Astrocyte of the hippocampus (primary cell): ENCODE measurements at regions not wholly inside any gene's neighbourhood (a gene's known extent, or its start where the extent isn't known, plus 50 kb on each side); places are given as distances from the start of the nearest gene placed in this dataset.

ENCODE experiments used
- DNase-seq: peaks from one replicate; pipeline ENCODE4 v3.0.0; 2011; ENCODE audit warnings: low read depth, low spot score

DNA sequence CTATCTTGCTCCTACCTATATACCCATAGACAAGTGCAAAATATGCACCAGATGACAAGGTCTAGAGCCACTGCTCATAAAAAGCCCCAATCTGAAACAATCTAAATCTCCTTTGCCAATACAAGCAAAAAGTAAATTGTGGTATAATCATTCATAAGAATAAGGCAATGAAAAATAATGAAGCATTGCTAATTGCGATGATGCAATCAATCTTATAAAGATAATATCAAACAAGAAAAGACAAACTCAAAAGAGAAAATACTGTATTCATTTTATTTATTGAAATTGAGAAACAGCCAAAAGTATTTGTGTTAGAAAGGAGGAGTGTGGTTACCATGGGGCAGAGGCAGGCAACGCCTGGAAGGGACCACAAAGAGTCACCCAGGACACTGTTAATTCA lies 175.9 kb upstream of the GYPC start:
- DNase-seq: no peak

DNA sequence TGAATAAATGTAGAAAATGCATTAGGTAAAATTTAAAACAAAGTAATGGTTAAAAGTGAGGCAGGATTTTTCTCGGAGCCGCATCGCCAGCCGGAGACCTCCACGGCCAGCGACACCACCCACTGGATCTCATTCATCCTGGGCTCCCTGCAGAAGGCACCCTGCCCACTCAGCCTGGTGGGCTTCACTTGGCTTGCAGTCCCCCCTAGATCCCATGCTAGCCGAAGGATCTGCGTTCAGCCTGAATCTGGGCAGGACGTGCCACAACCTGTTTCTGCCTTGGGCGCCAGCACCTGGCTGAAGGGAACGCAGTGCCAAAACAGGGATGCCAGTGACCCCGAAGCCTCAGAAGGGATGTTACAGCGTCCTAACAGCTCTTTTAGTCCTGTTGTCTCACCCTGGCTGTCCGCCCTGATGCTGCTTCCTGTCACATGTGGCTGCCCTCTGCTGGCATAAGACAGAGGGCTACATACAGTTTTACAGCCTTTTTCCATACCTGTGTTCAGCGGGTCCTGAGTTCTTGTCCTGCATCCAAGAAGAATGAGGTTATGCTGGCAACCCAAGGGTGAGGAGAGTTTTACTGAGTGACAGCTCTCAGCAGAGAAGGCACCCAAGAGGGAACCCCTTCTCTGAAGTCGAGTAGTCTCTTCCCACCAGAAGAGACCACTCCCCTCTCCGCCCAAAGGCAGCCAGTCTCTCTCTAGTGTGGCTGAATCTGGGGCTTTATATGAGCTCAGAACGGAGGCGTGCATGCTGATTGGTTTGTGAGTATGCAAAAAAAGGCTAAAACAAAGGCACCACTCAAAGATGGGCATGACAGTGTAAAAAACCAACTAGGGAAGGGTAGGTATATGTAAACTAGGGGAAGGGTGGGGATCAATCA lies 173.1 kb upstream of the GYPC start:
- no peak for DNase-seq

DNA sequence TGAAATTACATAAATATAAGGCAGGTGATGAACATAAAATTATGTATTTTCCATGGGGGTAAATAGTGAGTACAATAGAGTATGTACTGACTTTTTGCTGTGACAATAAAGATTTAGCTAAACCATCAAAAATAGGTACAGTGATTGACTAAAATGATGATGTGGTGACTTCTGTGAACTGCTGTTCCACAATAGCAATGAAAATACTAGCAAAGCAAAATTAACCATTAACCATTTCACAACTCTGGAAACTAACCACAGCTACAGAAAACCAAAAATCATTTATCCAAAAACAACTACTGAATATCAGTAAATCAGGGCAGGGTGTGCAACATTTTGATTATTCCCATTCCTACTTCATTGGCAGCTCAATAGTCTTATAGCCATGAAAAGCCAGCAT lies 161.4 kb upstream of the GYPC start:
- no peak for DNase-seq

DNA sequence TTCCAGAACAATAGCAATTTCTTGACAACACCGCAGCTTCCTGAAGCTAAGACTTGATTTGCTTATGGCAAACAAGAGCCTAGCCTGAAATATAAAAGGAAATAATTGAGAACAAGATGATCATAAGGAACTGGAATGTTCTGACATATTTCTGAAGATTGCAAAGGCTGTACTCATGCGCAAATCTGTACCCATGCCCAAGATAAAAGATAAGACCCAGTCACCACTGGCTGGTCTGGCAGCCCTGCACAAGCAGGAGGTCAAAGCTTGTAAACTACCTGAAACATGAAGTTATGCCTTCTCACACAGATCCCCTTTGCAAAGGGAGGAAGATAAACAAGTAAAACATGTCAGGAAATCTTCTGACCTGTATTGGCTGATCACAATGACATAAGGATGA lies 160.8 kb upstream of the GYPC start:
- DNase-seq: no peak

DNA sequence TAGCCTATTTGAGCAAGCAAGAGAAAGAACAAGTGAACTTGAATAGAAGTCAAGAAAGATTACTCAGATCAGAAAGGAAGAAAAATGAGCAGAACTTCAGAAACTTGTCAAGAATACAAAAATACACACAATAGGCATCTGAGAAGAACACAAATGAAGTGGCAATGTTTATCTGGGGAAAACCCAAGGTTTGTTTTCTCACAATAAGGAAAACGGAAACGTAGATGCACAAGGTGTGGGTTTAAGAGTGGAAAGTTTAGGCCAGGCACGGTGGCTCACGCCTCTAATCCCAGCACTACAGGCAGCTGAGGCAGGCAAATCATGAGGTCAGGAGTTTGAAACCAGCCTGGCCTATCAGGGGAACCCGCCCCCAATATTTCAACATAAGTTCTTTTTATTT lies 159.5 kb upstream of the GYPC start:
- DNase-seq: no peak

DNA sequence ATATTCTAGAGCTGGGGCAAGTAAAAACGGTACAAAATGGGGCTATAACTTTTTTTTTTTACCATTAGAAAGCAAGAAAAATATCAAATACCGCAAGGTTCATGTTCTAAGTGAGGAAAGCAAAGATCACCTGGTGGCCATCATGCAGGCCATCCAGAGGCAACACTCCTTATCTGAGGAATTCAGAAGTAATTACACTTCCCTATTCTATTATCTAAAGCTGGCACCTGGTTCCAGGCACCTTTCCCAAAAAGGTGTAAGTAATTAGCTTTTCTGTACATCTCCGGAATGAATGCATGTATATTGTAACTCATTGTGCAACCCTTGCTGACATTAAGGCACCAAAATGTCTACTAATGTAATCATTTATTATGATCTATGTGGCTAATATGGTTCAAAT lies 152.5 kb upstream of the GYPC start:
- no peak for DNase-seq

DNA sequence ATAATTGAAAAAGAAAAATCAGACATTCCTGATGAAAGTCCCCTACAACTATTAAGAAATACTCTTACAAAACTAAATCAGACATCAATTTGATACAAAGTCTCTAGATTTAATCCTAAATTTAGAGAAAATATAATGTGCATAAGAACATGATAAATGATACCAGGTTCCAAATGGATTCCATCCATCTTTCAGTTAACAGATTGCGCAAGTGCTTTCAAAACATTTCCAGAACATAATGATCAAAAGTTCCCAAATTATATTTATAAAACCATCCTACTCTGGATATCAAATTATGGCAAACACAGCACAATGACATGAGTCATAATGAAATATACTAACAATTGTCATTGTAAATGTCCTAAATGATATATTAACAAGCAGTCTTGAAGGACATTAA lies 151.0 kb upstream of the GYPC start:
- DNase-seq: no peak

DNA sequence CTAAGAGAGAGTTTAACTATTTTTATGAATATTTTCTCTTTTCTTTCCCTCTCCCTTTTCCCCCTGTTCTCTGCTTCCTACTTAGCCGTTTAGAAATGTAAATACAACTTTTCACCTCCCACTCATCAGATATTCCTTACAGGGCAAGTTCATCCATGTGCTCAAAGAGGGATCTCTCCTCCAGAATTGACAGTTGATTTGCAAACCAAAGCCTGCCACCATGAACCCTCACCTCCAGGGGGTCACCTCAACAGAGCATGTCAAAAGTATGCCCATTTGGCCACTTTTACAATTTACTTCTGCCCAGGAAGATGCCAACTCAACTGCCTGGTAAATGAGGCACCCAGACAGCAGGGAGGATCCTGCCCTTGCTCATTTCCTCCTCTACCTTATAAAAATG lies 149.2 kb upstream of the GYPC start:
- no peak for DNase-seq

DNA sequence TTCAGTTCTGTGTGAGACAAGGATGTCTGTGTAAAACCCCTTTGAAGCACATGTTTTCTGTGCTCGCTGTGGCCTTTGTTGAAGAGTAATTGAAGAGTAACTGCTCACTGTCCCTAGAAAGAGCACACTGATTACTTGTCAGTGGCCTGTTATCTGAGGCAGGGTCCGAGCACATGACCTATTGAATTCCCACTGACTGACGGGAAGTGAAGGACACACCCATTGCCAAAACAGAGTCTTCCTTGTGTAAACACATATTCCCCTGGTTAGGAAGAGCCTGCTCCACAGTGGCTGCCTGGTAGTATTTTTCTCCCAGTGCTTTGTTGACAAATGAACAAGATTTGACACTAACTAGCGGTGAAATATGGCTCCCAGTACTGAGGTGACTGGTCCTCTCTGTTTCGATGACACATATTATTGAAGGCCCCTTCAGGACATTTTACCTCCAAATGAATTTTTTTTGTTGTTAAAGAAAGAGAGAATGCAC lies 148.5 kb upstream of the GYPC start:
- DNase-seq: no peak

DNA sequence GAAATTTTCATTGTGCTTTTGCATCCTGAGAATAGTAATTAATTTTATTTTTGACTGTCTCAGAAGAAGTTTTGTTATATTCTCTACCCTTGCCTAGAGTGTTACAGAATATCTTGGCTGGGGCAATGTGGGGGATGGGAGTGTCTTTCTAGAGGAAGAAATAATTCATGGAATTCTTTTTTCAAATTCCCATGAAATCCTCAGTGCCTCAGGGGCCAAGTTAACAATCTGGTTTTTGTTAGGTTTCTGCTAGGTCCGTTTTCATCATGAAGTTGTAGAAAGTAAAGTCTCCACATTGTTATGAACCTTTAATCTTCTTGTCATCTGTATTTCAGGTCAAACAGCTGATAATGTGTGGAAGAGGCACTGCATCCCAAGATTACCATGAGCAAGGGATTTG lies 145.6 kb upstream of the GYPC start:
- no peak for DNase-seq

DNA sequence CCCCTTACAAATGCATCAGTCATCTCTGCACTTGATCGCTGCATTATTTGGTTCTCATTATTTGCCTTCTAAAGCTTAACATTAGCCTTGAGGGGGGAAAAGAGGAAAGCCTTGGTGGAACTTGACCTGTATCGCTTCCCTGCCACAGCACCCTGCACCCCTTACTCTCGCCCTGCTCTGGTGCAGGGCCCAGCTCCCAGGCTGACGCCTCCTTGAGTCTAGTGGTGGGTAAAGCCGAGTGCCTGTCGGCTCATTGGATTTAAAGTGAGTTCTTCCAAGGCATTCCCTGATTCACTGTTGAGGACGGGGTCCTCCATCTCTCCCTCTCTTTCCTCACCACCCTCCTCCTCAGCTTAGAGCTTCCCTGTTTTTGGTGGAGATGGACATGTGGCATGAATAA lies 145.0 kb upstream of the GYPC start:
- no peak for DNase-seq

DNA sequence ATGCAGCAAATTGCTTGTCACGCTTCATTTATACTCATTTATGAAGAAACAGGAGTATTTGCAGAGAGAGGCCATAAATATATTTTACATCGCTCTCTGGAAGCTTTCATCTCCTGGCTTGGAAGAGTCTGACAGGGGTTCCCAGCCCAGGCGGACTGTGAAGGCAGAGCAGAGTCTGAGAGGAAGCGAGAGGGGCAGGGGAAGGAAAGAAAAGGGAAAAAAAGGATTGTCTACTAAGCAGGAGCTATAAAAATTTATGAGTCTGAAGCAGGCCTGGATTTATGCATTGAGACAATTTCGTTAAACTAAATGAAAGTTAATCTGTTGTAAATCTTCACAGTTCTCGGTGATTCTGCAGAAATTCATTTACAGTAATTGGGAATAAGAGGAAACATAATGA lies 143.9 kb upstream of the GYPC start:
- no peak for DNase-seq

DNA sequence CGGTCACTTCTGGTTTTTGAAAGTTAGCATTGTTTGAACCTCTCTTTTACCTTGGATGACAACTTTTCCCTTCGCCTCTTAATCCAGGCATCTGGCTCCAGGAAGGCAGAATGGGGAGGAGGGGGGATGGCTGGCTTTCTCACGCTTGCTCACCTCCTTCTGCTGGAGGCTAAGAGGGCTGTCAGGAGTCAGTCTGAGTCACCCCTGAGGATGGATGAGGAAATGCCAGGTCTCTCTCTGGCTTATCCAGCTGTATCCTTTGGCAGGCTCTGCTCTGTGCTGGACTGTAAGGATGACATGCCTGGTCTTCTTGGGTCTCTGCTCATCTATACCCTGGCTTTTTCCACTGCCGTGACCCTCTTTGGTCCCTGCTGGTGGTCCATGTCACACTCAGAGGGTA lies 142.9 kb upstream of the GYPC start:
- DNase-seq: no peak

DNA sequence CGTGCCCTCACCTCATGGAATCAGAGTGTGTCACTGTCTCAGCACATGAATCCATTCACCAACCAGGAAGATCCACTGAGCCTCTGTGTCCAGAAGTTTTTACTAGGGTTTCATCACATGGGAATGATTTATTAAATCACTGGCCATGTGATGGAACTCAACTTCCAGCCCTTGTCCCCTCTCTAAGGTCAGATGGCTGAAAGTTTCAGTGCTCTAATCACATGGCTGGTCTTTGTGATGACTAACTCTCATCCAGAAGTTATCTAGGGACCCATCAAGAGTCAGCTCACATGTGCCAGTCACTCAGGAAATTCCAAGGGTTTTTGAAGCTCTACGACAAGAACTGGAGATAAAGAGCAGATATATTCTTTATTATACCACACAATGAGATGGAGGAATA lies 140.5 kb upstream of the GYPC start:
- no peak for DNase-seq

DNA sequence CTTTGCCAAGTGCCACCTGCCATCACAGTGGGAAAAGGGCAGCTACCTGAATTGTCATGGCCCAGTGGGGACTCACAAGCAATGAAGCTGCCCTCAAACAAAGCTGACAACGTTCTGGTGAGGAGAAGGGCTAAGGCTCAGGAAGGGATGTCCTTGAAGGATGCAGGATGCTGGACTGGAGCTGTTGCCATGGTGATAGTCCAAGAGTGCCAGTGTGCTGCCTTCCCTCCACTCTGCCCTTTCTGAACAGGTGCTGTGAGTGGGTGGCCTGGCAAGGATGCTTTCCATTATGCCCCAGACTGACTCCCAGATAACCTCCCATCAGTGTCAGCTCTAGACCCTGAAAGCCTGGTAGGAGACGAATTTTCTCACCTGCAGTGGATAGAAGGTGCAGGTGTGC lies 137.8 kb upstream of the GYPC start:
- no peak for DNase-seq

DNA sequence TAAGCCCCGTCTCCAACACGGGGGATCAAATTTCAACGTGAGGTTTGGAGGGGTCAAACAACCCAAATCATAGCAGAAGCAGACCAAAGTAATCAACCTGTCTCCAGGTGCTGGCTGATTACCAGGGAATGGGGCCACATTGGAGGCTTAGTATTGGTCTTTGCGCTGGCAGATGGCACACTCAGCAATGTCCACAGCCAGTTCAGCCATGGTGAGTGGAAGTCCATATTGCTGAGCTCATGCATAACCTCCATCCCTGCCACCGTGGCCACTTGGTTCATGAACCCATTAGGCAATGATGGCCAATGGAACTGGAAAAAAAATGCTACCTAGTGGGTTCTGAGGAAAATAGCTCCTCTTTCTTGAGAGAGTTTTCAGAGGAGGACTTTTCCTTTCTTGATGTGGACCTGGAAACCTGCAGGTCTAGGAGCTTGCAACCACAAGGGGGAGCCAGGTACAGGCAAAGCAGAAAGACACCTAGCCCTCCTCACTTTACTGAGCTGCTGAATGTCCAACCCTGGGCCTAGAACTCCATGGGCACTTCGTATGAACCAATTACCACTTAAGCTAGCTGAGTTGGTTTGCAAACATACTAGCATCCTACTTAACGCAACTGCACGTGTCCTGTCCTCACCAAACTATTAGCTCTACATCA lies 128.0 kb upstream of the GYPC start:
- DNase-seq: peak; percentile 14

DNA sequence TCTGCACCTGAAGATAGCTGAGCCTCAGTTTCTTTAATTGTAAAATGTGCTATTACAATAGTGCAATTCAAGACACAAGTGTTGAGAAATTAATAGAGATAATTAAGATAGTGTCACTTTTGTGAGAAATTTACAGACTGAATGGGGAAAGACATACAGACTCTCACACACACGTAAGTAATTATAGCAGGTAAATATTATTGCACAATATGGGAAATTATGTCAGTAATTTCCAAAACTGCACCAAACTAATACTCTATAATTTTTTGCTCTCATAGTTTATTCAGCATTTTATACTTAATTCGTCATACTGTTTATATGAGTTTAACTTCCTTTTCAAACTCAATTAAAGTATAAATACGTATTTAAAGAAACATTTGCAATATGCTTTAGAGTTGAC lies 124.9 kb upstream of the GYPC start:
- DNase-seq: no peak

DNA sequence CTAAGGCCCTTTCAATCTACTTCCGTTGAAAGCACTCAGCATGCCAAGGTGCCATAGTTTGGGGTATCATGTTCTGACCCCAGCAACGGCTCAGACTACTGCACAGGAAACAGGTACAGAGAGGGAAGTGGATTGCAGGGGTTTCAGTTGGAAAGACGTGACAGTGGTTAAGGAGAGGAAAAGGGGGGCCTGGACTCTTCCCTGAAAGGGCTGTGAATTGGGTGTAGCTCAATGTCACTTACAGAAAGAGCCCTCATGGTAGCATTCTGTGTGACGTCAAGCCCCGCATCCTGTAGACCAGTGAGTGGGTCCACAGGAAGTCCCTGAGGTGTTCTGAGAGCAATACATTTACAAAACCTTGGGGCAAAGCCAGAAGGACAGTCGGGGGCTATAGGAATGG lies 121.5 kb upstream of the GYPC start:
- no peak for DNase-seq

DNA sequence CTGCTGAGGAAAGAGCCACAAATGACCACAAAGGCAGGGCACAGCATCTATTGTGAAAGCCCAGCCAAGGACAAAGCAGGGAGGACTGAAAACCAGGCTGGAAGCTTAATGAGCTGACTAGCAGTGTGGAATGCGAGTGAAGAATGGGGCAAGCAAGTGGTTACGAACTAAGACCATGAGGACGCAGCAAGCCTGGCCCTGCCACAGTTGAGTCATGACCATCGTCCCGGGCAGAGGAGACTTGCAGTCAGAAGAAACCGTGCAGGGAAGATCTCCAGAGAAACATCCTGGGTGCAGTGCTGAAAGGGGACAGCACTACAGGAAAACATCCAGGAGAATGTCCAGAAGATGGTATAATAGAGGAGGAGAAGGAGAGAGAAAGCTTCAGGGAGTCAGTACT lies 120.5 kb upstream of the GYPC start:
- no peak for DNase-seq

DNA sequence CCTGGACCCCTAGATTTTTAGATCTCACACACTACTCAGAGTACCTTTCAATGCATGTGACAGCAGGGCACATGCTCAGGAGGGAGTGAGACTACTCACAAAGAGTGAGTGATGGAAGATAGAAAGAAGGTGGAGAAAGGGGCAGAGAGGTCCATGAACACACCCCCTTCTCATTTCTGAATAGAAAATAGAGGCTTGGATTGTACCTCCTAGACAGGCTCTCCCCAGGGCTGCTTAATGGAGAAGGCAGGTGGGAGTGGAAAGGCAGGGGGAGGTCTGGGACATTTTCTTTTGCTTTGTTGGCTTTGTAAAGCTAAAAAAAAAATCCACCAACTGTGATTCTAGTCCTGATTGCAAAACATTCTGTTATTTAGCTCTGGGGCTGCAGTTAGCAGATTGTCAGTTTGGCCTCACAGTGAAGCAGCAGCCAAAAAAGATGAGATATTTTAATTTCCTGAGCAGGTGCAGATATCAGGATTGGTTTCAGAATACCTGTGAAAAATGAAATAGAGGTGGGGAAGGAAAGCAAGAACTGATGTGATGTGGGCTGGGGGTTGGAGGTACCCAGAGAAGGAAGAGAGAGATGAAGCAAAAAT lies 119.3 kb upstream of the GYPC start:
- DNase-seq: no peak

DNA sequence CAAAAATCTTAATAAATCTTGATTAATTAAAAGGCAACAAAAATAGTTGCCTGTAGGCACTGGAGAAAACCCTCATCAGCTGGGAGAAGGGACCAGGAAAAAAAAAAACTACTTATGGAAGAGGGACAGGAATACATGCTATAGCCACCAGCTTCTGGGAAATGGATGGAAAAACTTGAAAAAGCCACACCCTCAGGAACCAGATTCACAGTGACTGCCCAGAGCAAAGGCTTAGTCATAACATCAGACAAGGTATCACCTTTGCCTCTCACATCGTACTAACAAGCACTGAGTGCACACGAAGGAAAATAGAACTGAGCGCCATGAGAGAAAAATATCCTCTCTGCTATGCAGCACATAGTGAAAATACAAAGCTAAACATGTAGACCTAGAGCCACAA lies 116.9 kb upstream of the GYPC start:
- no peak for DNase-seq

DNA sequence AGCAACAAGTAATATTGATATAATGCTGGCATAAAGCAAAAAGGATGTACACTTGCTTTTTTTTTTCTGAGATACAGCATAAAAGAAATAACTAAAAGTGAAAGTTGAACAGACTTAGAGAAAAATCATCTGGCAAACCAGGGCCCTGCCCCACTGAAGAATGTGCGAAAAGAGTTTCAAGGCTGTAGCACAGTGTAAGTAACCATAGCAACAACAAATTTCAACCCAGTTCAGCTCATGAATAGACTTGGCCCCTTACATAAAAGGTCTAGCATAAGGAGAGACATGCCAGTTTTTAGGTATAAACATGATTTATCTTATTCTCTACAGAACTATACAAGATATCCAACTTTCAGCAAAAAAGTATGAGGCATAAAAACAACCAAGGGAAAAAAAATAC lies 113.7 kb upstream of the GYPC start:
- DNase-seq: no peak

DNA sequence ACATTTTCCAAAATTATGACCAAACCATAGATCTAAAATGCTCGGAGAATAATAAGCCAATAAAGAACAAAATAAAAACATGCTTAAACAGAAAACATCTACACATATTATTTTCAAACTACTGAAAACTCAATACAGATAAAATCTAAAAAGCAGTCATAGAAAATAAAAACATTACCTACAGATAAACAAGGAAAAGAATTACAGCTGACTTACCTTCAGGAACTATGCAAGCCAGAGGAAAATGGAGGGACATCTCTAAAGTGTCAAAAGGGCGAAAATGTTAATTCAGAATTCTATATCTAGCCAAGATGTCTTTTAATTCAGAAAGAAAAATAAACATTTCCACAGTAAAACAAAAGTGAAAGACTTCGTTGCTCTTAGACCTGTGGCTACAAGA lies 112.9 kb upstream of the GYPC start:
- DNase-seq: no peak
